Lung (tissue), 11 donors: ENCODE measurements at regions not wholly inside any gene's neighbourhood (a gene's known extent, or its start where the extent isn't known, plus 50 kb on each side); places are given as distances from the start of the nearest gene placed in this dataset.
"Not testable (repeated sequence)": the region's sequence is repeated elsewhere in the genome, so short reads cannot be mapped to it uniquely, and the experiment has no call there.

Experiments used
- ATAC-seq: fragments of 200-7000 bp; cut with Tn5 transposase; one replicate; pipeline ENCODE4 v1.9.1; 2020; ENCODE audit warnings: moderate number of reproducible peaks; ENCODE audit not compliant: insufficient read depth, low FRiP score
- DNase-seq, 3 donors: peaks; one replicate each; pipeline ENCODE4 v3.0.0-alpha.2; 2013 to 2017
- H3K27ac ChIP-seq, 2 donors: one replicate each; pipeline ENCODE4 v1.5.1; 2013; ENCODE audit warnings: mild to moderate bottlenecking in 2 of 2, moderate library complexity in 2 of 2, control low read depth in 1 of 2, inconsistent platforms in 1 of 2, low read depth in 1 of 2, low read length in 1 of 2
- H3K27me3 ChIP-seq, 3 donors: one replicate each; pipeline ENCODE4 v1.5.1; 2013; ENCODE audit warnings: low read length in 2 of 3; ENCODE audit not compliant: control insufficient read depth in 3 of 3, insufficient read depth in 3 of 3
- H3K36me3 ChIP-seq, 4 donors: one replicate each; pipeline ENCODE4 v1.5.1; 2013; ENCODE audit warnings: low read length in 4 of 4, mild to moderate bottlenecking in 1 of 4, moderate library complexity in 1 of 4; ENCODE audit not compliant: control insufficient read depth in 4 of 4, insufficient read depth in 4 of 4
- H3K4me1 ChIP-seq, 5 donors: one replicate each; pipeline ENCODE4 v1.5.1; 2013; ENCODE audit warnings: low read length in 5 of 5, mild to moderate bottlenecking in 2 of 5, moderate library complexity in 1 of 5; ENCODE audit not compliant: control insufficient read depth in 5 of 5, insufficient read depth in 5 of 5
- H3K4me3 ChIP-seq: one replicate; pipeline ENCODE4 v1.5.1; 2013; ENCODE audit warnings: mild to moderate bottlenecking, control low read depth, moderate library complexity
- H3K9ac ChIP-seq, 2 donors: one replicate each; pipeline ENCODE4 v1.5.1; 2013; ENCODE audit warnings: low read length in 2 of 2, control low read depth in 1 of 2; ENCODE audit not compliant: insufficient read depth in 1 of 2
- H3K9me3 ChIP-seq, 4 donors: one replicate each; pipeline ENCODE4 v1.5.1; 2013; ENCODE audit warnings: low read length in 3 of 4, mild to moderate bottlenecking in 1 of 4, moderate library complexity in 1 of 4; ENCODE audit not compliant: control insufficient read depth in 4 of 4, insufficient read depth in 3 of 4
- CTCF ChIP-seq: IDR thresholded peaks from 2 replicates; pipeline ENCODE4 v1.5.1; 2012; ENCODE audit warnings: mild to moderate bottlenecking; ENCODE audit errors: control extremely low read depth, extremely low read depth
- WGBS, 2 donors: extraction: QIAGEN DNeasy Blood & Tissue Kit; methylation state at CpG; one replicate each; pipeline ENCODE4 v1.1.7; 2013; 5-methylcytosine and 5-hydroxymethylcytosine counted together
- donor health status: control.
- donor health status: control.
- donor health status: Bipolar disorder and iron deficiency.
- donor health status: healthy.
- donor health status: DM: yes; HTN: yes; CAD: no.

GRCh38 chr12:105492591-105493545 lies 162.4 kb downstream of the C12orf75 start:
- WGBS, 2 donors: 72 to 84% methylated on average over 12 of the region's 12 CpGs
- TF ChIP-seq CTCF: no peak
- no peak for ATAC-seq

GRCh38 chr12:105499205-105499604 lies 168.7 kb downstream of the C12orf75 start:
- DNase-seq (no peak), ATAC-seq (no peak)
- H3K9ac ChIP-seq: no peak overlapping the region
- H3K9me3 ChIP-seq: peaks cover 0 to 11% (median 6%) of the 10 kb centered on the region in 4 donors
- no peak overlapping the region for H3K27ac ChIP-seq
- no peaks in the 10 kb centered on the region for H3K36me3 ChIP-seq
- H3K4me3 ChIP-seq: no peak overlapping the region
- peaks cover 0 to 3% (median 0%) of the 10 kb centered on the region in 5 donors for H3K4me1 ChIP-seq
- TF ChIP-seq CTCF: no peak
- no peaks in the 10 kb centered on the region for H3K27me3 ChIP-seq
- WGBS, 2 donors: 80 to 86% methylated on average over 2 of the region's 2 CpGs

More at GRCh38 chr12:105492591-105493545, 162.4 kb downstream of the C12orf75 start:
- Histone ChIP-seq H3K27ac (no peak overlapping the region), H3K4me3 (no peak overlapping the region), H3K27me3 (no peaks in the 10 kb centered on the region), H3K9me3 (peaks cover 0 to 8% (median 5%) of the 10 kb centered on the region in 4 donors), H3K36me3 (no peaks in the 10 kb centered on the region), H3K9ac (no peak overlapping the region), H3K4me1 (peaks cover 0 to 3% (median 0%) of the 10 kb centered on the region in 5 donors)
- DNase-seq: peak in 1 of 3 donors; percentile 10

DNA sequence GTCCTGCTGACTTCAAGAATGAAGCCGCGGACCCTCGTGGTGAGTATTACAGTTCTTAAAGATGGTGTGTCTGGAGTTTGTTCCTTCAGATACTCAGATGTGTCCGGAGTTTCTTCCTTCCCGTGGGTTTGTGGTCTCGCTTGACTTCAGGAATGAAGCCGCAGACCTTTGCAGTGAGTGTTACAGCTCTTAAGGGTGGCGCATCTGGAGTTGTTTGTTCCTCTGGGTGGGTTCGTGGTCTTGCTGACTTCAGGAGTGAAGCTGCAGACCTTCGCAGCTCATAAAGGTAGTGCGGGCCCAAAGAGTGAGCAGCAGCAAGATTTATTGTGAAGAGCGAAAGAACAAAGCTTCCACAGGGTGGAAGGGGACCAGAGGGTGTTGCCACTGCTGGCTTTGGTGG lies 170.2 kb downstream of the C12orf75 start:
- WGBS, 2 donors: 65 to 78% methylated on average over 12 of the region's 12 CpGs

DNA sequence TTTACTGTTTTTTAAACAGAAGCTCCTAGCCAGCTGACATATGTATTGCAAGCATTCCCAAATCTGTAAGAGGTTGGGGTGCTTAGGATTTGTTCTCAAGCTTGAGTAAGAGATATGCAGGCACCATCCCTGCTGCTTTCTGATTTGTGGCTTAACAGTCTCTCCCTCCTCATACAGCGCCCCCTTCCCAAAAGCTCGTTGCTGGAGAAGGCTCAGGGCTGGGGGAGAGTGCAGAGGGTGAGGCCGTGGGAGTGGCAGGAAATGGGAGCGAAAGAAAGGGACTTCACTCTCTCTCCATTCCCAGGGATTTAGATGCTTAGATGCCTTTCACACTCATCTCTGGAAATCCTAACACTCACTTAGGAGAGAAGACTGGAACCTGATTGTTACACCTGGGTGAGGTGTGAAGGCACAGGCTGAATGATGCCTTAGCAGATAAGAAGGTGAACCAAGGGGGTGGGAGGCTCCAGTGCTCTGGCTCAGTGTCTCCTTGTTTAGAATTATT lies 172.0 kb downstream of the C12orf75 start:
- WGBS, 2 donors: 58 to 67% methylated on average over 4 of the region's 4 CpGs
- Histone ChIP-seq H3K4me3 (no peak overlapping the region), H3K27ac (no peak overlapping the region), H3K9ac (no peak overlapping the region), H3K4me1 (peaks cover 0 to 2% (median 0%) of the 10 kb centered on the region in 5 donors), H3K36me3 (no peaks in the 10 kb centered on the region), H3K9me3 (peaks cover 0 to 5% (median 2%) of the 10 kb centered on the region in 4 donors), H3K27me3 (no peaks in the 10 kb centered on the region)
- ATAC-seq (no peak), DNase-seq (no peak)
- TF ChIP-seq CTCF: no peak

More for the DNA sequence above, 170.2 kb downstream of the C12orf75 start:
- H3K9me3 ChIP-seq, H3K4me1 ChIP-seq, H3K27me3 ChIP-seq, H3K27ac ChIP-seq, H3K9ac ChIP-seq, H3K4me3 ChIP-seq, H3K36me3 ChIP-seq, DNase-seq, ATAC-seq: not testable (repeated sequence)
